ENCODE measurements at regions not wholly inside any gene's neighbourhood (a gene's known extent, or its start where the extent isn't known, plus 50 kb on each side); places are given as distances from the start of the nearest gene placed in this dataset.
A peak's percentile ranks its signal among the peaks of the same experiment; 100 is the strongest.
"Not testable (repeated sequence)": the region's sequence is repeated elsewhere in the genome, so short reads cannot be mapped to it uniquely, and the experiment has no call there.

DNA sequence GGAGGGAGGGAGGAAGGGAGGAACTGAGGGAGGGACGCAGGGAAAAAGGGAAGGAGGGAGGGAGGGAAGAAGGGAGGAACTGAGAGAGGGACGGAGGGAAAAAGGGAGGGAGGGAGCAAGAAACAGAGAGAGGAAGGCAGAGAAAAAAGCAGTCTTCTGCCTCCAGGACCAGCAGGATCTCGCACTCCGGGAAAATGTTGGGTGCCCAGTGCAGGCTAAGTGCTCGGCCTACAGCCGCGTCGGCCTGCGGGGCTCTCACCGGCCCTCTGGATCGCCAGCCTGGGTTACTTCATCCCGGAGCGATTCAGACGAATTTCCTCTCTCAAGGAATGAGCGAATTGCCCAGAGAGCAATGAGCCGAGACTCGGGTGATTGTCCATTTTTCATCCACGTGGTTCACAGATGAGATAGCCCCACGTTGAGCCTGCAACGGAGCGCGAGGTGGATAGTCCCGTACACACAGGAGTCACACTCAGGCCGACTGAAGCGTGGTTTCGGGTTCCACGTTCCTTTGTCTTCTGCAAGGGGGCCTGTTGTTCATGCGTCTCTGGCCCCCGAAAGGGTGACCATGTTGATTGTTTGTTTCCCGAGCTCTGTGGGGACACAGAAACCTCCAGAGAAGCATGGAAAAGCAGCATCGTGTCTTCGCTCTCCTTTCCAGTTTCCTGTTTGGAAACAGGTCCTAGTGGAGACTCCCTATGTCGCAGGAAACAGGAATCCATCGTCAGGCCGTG lies 1937.1 kb upstream of the DEFB115 start:
- not testable (repeated sequence) for DNase-seq

DNA sequence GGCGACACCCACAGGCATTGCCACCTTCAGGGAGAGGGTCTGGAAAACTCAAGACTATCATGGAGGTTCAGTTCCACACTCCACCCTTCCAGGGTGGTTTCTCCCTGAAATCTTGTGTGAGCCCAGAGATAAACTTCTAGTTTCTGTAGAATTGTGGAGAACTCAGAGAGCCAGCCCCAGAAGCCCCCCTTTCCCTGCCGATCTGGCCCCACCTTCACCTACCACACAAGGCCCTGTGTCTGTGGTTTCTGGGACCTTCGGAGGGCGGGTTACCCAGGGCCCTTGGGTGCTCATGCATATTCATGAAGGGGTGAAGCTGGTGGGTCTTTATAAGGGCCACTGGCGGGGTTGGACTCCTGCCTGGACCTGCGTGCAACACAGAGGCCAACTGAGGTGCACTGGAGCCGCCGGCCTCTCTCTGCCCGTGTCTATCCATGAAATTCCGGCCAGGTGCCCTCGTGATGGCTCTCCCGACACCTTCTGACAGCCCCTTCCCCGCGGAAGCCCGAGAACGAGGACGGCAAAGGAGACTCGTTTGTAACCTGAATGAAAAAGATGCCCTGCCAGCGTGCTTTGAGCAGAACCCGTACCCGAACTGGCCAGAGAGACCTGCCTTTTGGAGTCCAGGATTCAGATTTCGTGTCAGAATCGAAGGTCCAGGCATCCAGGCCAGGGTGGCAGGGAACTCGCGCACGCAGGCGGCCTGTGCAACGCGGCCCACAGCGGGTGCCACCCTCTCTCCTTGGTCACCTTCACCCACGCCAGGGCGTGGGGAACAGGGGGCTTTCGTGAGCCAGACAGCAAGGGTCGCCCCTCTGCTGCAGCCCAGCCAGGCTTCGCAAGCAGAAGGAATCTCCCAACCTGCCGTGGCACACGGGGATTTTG lies 1933.6 kb upstream of the DEFB115 start:
- not testable (repeated sequence) for DNase-seq

GRCh38 chr20:29324516-29325303 lies 1932.8 kb upstream of the DEFB115 start:
- DNase-seq = not testable (repeated sequence)

GRCh38 chr20:29325304-29325640 lies 1932.2 kb upstream of the DEFB115 start:
- no peak for DNase-seq

DNA sequence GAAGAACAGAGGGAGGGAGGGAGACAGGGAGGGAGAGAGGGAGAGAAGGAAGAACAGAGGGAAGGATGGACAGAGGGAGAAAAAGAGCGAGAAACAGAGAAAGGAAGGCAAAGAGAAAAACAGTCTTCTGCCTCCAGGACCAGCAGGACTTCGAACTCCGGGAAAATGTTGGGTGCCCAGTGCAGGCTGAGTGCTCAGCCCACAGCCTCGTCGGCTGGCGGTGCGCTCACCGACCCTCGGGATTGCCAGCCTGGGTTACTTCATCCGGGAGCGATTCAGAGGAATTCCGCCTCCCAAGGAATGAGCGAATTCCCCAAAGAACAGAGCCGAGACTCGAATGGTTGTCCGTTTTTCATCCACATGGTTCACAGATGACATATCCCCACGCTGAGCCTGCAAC lies 1931.7 kb upstream of the DEFB115 start:
- not testable (repeated sequence) for DNase-seq

GRCh38 chr20:29326376-29327070 lies 1930.9 kb upstream of the DEFB115 start:
- DNase-seq = no peak

GRCh38 chr20:29327600-29328420 lies 1929.7 kb upstream of the DEFB115 start:
- DNase-seq = peak; percentile 14

DNA sequence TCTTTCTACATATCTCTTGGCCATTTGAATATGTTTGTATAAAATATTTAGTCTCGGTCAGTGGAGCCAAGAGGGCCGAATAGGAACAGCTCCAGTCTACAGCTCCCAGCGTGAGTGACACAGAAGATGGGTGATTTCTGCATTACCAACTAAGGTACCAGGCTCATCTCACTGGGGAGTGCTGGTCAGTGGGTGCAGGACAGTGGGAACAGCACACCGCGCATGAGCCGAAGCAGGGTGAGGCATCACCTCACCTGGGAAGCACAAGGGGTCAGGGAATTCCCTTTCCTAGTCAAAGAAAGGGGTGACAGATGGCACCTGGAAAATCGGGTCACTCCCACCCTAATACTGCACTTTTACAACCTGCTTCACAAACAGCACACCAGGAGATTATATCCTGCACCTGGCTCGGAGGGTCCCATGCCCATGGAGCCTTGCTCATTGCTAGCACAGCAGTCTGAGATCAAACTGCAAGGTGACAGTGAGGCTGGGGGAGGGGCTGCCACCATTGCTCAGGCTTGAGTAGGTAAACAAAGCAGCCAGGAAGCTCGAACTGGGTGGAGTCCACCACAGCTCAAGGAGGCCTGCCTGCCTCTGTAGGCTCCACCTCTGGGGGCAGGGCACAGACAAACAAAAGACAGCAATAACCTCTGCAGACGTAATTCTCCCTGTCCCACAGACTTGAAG lies 1926.9 kb upstream of the DEFB115 start:
- not testable (repeated sequence) for DNase-seq

- DNase-seq = no peak
Measured at GRCh38 chr20:29349836-29350235, 1907.6 kb upstream of the DEFB115 start.

- DNase-seq = not testable (repeated sequence)
Measured at GRCh38 chr20:29375937-29376336, 1881.5 kb upstream of the DEFB115 start.

GRCh38 chr20:29392853-29393252 lies 1864.6 kb upstream of the DEFB115 start:
- DNase-seq = not testable (repeated sequence)

DNA sequence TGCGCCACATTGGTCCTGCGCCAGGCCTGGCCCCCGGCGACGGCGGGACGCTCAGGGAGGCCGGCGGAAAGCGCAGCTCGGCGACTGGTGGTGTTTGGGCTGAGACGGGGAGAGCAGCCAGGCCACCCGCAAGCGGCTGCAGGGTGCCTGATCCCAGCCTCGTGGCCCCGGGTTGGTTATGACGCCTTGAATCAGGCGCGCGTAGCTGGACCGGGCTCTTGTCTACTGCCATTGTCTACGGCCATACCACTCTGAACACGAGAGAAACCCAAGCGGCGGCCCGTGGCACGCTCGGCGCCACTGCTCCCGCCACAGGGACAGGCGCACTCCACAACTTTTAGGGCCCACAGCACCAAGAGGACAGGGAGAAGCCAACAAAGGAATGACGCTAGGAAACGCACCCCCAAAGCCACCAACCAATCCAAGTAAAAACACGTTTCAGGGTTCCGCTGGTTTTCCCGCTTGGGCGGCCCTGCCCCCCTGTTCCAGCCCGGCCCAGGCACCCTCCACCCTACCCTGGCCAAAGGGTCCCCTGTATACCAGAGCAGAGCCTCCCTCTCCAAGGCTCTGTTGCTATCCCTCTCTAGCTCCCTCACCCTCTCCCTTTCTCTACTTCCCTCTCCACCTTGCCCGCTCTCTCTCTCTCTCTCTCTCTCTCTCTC lies 1849.3 kb upstream of the DEFB115 start:
- no peak for DNase-seq

- DNase-seq = not testable (repeated sequence)
Measured at GRCh38 chr20:29408707-29409106, 1848.8 kb upstream of the DEFB115 start.

GRCh38 chr20:29409160-29409689 lies 1848.2 kb upstream of the DEFB115 start:
- not testable (repeated sequence) for DNase-seq

- no peak for DNase-seq
Measured at GRCh38 chr20:29409833-29410805, 1847.3 kb upstream of the DEFB115 start.

- no peak for DNase-seq
Measured at GRCh38 chr20:29410806-29411457, 1846.5 kb upstream of the DEFB115 start.

- DNase-seq = not testable (repeated sequence)
Measured at GRCh38 chr20:29411458-29411820, 1846.0 kb upstream of the DEFB115 start.

GRCh38 chr20:29419378-29419777 lies 1838.1 kb upstream of the DEFB115 start:
- no peak for DNase-seq

All from EL (cell line).